H1 (cell line): ENCODE measurements at regions not wholly inside any gene's neighbourhood (a gene's known extent, or its start where the extent isn't known, plus 50 kb on each side); places are given as distances from the start of the nearest gene placed in this dataset.

Experiments
- CTCF ChIA-PET: fragments of 300-600 bp; sonication (Branson Sonifier 250); formaldehyde crosslinking; loops from one replicate; lab custom pipeline; 2021; ENCODE audit not compliant: partially characterized antibody; lab: Charles Lee
- POLR2A ChIA-PET: fragments of 300-600 bp; sonication (Branson Sonifier 250); formaldehyde crosslinking; loops from one replicate; lab custom pipeline; 2021; ENCODE audit warnings: inconsistent platforms; ENCODE audit not compliant: partially characterized antibody; lab: Charles Lee
- DNase-seq, 2 experiments: peaks; one replicate each; pipeline versions ENCODE4 v3.0.0 to v3.0.0-alpha.2; 2010 to 2022; ENCODE audit warnings: low spot score in 2 of 2, low read depth in 1 of 2, mixed read lengths in 1 of 2
- FAIRE-seq: peaks from 2 replicates; lab custom pipeline; 2011; peaks lifted over from hg19 to GRCh38; lab: Jason Lieb, UNC
- H2AFZ ChIP-seq: 2 replicates; pipeline ENCODE4 v1.8.1; 2012; ENCODE audit warnings: low read length, inconsistent platforms
- H2AK5ac ChIP-seq: 2 replicates; pipeline ENCODE4 v1.6.1; 2013; ENCODE audit warnings: low read depth, low read length
- H2BK120ac ChIP-seq: replicated peaks from 2 replicates; pipeline ENCODE3; 2013; ENCODE audit warnings: low read depth, low read length, inconsistent platforms
- H2BK12ac ChIP-seq: 2 replicates; pipeline ENCODE4 v1.6.1; 2013; ENCODE audit warnings: low read depth, low read length
- H2BK15ac ChIP-seq: 2 replicates; pipeline ENCODE4 v1.6.1; 2013; ENCODE audit warnings: low read length
- H2BK20ac ChIP-seq: 2 replicates; pipeline ENCODE4 v1.6.1; 2013; ENCODE audit warnings: low read length
- H2BK5ac ChIP-seq: 2 replicates; pipeline ENCODE4 v1.6.1; 2013; ENCODE audit warnings: low read depth, low read length
- H3K14ac ChIP-seq: 2 replicates; pipeline ENCODE4 v1.6.1; 2013; ENCODE audit warnings: inconsistent platforms; ENCODE audit not compliant: insufficient read length
- H3K18ac ChIP-seq: 2 replicates; pipeline ENCODE4 v1.6.1; 2013; ENCODE audit warnings: low read length; ENCODE audit errors: extremely low read depth
- H3K23ac ChIP-seq: 2 replicates; pipeline ENCODE4 v1.6.1; 2013; ENCODE audit warnings: inconsistent platforms; ENCODE audit not compliant: insufficient read length
- H3K23me2 ChIP-seq: 2 replicates; pipeline ENCODE4 v1.6.1; 2013; ENCODE audit warnings: low read depth, low read length
- H3K27ac ChIP-seq: 2 replicates; pipeline ENCODE4 v1.6.1; 2011; ENCODE audit warnings: low read depth, low read length, inconsistent platforms
- H3K27me3 ChIP-seq, 4 experiments: replicated peaks in 1 of 4; 1 replicate in 1 of 4; 2 replicates in 3 of 4; pipeline versions ENCODE4 v1.6.1 to v1.8.1; 2011 to 2013; ENCODE audit warnings: low read length in 3 of 4, mild to moderate bottlenecking in 3 of 4, inconsistent platforms in 2 of 4, mixed read lengths in 2 of 4, moderate library complexity in 1 of 4; ENCODE audit not compliant: control insufficient read depth in 3 of 4, insufficient read depth in 3 of 4; ENCODE audit errors: extremely low read depth in 1 of 4
- H3K36me3 ChIP-seq, 4 experiments: 2 replicates each; pipeline versions ENCODE4 v1.6.1 to v1.8.1; 2011 to 2013; ENCODE audit warnings: mild to moderate bottlenecking in 4 of 4, low read length in 3 of 4, moderate library complexity in 2 of 4, control low read depth in 1 of 4, inconsistent platforms in 1 of 4; ENCODE audit not compliant: insufficient read depth in 4 of 4, control insufficient read depth in 2 of 4
- H3K4ac ChIP-seq: replicated peaks from 2 replicates; pipeline ENCODE3; 2013; ENCODE audit warnings: low read length, low read depth, mixed read lengths, inconsistent platforms; ENCODE audit not compliant: insufficient read length
- H3K4me1 ChIP-seq, 4 experiments: replicated peaks in 1 of 4; 1 replicate in 1 of 4; 2 replicates in 3 of 4; pipeline versions ENCODE4 v1.6.1 to v1.8.1; 2011 to 2013; ENCODE audit warnings: low read length in 3 of 4, inconsistent platforms in 2 of 4, mixed read lengths in 1 of 4; ENCODE audit not compliant: insufficient read depth in 4 of 4, control insufficient read depth in 3 of 4
- H3K4me2 ChIP-seq, 2 experiments: 2 replicates each; pipeline versions ENCODE4 v1.6.1 to v1.8.1; 2011 to 2013; ENCODE audit warnings: low read depth in 2 of 2, low read length in 2 of 2, control low read depth in 1 of 2, inconsistent platforms in 1 of 2, mild to moderate bottlenecking in 1 of 2; ENCODE audit not compliant: insufficient read depth in 1 of 2
- H3K4me3 ChIP-seq, 4 experiments: fragments of 200-600, 300-600 bp in 1 of 4; sonication (generic), shearing (Covaris generic), sonication (Bioruptor Twin) in 1 of 4; 2 replicates each; pipeline versions ENCODE4 v1.5.1 to v1.8.1; 2011 to 2016; ENCODE audit warnings: low read length in 4 of 4, low read depth in 3 of 4, control low read depth in 2 of 4, inconsistent platforms in 2 of 4, mild to moderate bottlenecking in 2 of 4, mixed read lengths in 1 of 4, moderate library complexity in 1 of 4; ENCODE audit not compliant: insufficient read depth in 2 of 4; ENCODE audit errors: extremely low read depth in 1 of 4
- H3K56ac ChIP-seq: replicated peaks from 2 replicates; pipeline ENCODE3; 2013; ENCODE audit warnings: low read depth, mild to moderate bottlenecking, mixed read lengths, low read length, inconsistent platforms; ENCODE audit not compliant: insufficient read length
- H3K79me1 ChIP-seq: 2 replicates; pipeline ENCODE4 v1.6.1; 2013; ENCODE audit warnings: low read depth, low read length, control low read depth
- H3K79me2 ChIP-seq, 2 experiments: 2 replicates each; pipeline versions ENCODE4 v1.6.1 to v1.8.1; 2012 to 2013; ENCODE audit warnings: low read length in 2 of 2, mild to moderate bottlenecking in 2 of 2, inconsistent platforms in 1 of 2; ENCODE audit not compliant: insufficient read depth in 2 of 2, control insufficient read depth in 1 of 2
- H3K9ac ChIP-seq, 4 experiments: replicated peaks in 1 of 4; 1 replicate in 1 of 4; 2 replicates in 3 of 4; pipeline versions ENCODE4 v1.6.1 to v1.8.1; 2011 to 2013; ENCODE audit warnings: low read depth in 3 of 4, low read length in 3 of 4, control low read depth in 2 of 4, mild to moderate bottlenecking in 2 of 4, moderate library complexity in 2 of 4, inconsistent platforms in 1 of 4; ENCODE audit errors: extremely low read depth in 1 of 4
- H3K9me3 ChIP-seq, 2 experiments: 2 replicates each; pipeline versions ENCODE4 v1.6.1 to v1.8.1; 2012 to 2013; ENCODE audit warnings: mild to moderate bottlenecking in 2 of 2, moderate library complexity in 2 of 2, control low read depth in 1 of 2, inconsistent platforms in 1 of 2, low read depth in 1 of 2, low read length in 1 of 2, mixed read lengths in 1 of 2; ENCODE audit not compliant: insufficient read depth in 2 of 2
- H4K20me1 ChIP-seq, 2 experiments: replicated peaks in 1 of 2; 2 replicates each; pipeline versions ENCODE3 to v1.8.1; 2011 to 2013; ENCODE audit warnings: inconsistent platforms in 2 of 2, low read length in 2 of 2, mild to moderate bottlenecking in 1 of 2; ENCODE audit not compliant: insufficient read depth in 2 of 2, control insufficient read depth in 1 of 2
- H4K5ac ChIP-seq: 2 replicates; pipeline ENCODE4 v1.6.1; 2013; ENCODE audit warnings: low read length, low read depth, mixed read lengths, inconsistent platforms; ENCODE audit not compliant: insufficient read length
- H4K8ac ChIP-seq: 2 replicates; pipeline ENCODE4 v1.8.0; 2013; ENCODE audit warnings: mild to moderate bottlenecking, moderate library complexity, low read length, inconsistent platforms; ENCODE audit not compliant: insufficient read depth; ENCODE audit errors: extremely low read depth
- H4K91ac ChIP-seq: replicated peaks from 2 replicates; pipeline ENCODE3; 2013; ENCODE audit warnings: low read length, mixed read lengths, inconsistent platforms; ENCODE audit not compliant: insufficient read length
- CREB1 ChIP-seq: IDR thresholded peaks from 2 replicates; pipeline ENCODE4 v1.6.1; 2012; ENCODE audit warnings: inconsistent platforms
- WGBS, 2 experiments: shearing (Covaris generic) in 1 of 2; methylation state at CpG; one replicate each; pipeline versions ENCODE4 v1.1.6 to v1.1.7; 2013 to 2015; ENCODE audit warnings: low lambda C conversion rate in 2 of 2, mixed read lengths in 2 of 2, inconsistent platforms in 1 of 2, low coverage in 1 of 2, missing lambda C conversion rate in 1 of 2; ENCODE audit not compliant: insufficient replicate concordance in 2 of 2, insufficient coverage in 1 of 2, insufficient read length in 1 of 2; ENCODE audit errors: extremely low coverage in 1 of 2, missing lambda C conversion rate in 1 of 2; 5-methylcytosine and 5-hydroxymethylcytosine counted together

DNA sequence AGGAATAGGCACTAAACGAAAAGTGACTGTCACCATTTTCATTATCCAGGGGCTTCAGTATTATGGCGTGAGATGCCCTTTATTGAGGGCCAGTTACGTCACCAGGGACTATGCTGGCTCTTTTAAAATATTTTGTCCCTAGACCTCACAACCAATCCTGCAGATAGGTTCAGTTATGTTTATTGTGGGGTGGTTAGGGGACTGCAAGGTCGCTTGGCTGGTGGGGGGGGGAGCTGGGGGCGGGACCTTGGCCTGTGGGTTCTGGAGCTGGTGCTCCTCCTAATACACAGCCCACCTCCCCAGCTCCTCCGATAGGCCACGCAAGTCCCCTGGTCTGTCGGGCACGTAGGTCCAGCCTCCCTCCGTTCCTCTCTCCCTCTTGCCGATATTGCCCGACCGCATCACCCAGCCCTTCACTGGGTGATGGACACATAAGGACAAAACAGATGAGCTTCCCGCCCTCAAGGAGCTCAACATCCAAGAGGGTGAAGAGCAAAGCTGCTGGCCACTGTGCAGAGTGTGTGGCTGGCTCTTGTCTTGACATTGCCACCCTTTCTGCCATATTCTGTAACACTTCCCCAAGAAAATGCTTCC lies 271.8 kb downstream of the MATN1 start:
- Histone ChIP-seq H3K9ac (no peak overlapping the region), H3K18ac (no peak overlapping the region), H3K79me1 (no peaks in the 10 kb centered on the region), H3K36me3 (no peaks in the 10 kb centered on the region), H4K91ac (no peak overlapping the region), H3K23ac (no peak overlapping the region), H3K4me1 (no peaks in the 10 kb centered on the region), H2BK5ac (no peak overlapping the region), H2BK12ac (no peak overlapping the region), H3K79me2 (no peaks in the 10 kb centered on the region), H3K4ac (no peak overlapping the region), H3K14ac (no peak overlapping the region), H3K9me3 (no peaks in the 10 kb centered on the region), H2AFZ (no peak overlapping the region), H3K27me3 (no peaks in the 10 kb centered on the region), H2BK20ac (no peak overlapping the region), H3K23me2 (no peaks in the 10 kb centered on the region), H2BK15ac (no peak overlapping the region), H4K8ac (no peak overlapping the region), H2BK120ac (no peak overlapping the region), H4K20me1 (no peaks in the 10 kb centered on the region), H2AK5ac (no peak overlapping the region), H3K4me3 (no peak overlapping the region), H3K4me2 (no peak overlapping the region), H3K56ac (no peak overlapping the region), H3K27ac (no peak overlapping the region), H4K5ac (no peak overlapping the region)
- DNase-seq: peak in 1 of 2 experiments; percentile 20
- TF ChIP-seq CREB1: no peak
- WGBS, 2 experiments: 94% methylated on average over 12 of the region's 14 CpGs; no CpG with 5 or more reads in 1 of the 2 experiments
- CTCF ChIA-PET: interaction anchor here (0.5 to 1.7 kb wide), 4 partner anchors 16 to 208 kb away, joined by 3 read pairs; no protein-coding TSS in a partner anchor
- FAIRE-seq: no peak
- POLR2A ChIA-PET: no interaction called here
